Coronary artery (tissue), 2 donors: ENCODE measurements at regions not wholly inside any gene's neighbourhood (a gene's known extent, or its start where the extent isn't known, plus 50 kb on each side); places are given as distances from the start of the nearest gene placed in this dataset.

ENCODE experiments used
- DNase-seq: peaks from one replicate; pipeline ENCODE4 v3.0.0-alpha.2; 2017; ENCODE audit warnings: low spot score
- H3K27ac ChIP-seq, 2 donors: fragments of 200-600 bp; sonication (generic); one replicate each; pipeline ENCODE4 v1.5.1; 2016 to 2019
- H3K4me3 ChIP-seq: fragments of 200-600 bp; sonication (generic); 2 replicates; pipeline ENCODE4 v1.5.1; 2016; ENCODE audit warnings: mild to moderate bottlenecking, moderate library complexity
- TF ChIP-seq, protein P1 (sequence below): fragments of 200-600 bp; sonication (generic); IDR thresholded peaks from one replicate; pipeline ENCODE4 v1.5.1; 2019; ENCODE audit warnings: antibody characterized with exemption

DNA sequence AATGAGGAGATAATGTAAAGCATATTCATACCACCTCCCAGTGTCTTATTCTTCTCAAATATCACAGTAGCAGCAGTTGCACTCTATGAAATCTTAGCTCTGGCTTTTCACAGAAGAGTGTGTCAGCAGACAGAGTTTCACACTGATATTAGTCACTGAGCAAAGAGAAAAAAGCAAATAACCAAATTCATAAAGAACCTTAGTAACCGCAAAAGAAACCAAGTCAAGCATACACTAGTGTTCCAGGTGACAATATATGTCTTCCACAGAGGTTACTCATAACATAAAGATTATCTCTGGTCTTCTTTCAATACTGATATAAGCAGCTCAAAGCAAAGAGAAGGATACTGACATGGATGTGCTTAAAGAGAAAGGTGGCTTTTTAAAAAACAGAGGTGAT is 181.7 kb upstream of the EDNRA start:
- no peak for DNase-seq
- TF ChIP-seq, protein P1, sequence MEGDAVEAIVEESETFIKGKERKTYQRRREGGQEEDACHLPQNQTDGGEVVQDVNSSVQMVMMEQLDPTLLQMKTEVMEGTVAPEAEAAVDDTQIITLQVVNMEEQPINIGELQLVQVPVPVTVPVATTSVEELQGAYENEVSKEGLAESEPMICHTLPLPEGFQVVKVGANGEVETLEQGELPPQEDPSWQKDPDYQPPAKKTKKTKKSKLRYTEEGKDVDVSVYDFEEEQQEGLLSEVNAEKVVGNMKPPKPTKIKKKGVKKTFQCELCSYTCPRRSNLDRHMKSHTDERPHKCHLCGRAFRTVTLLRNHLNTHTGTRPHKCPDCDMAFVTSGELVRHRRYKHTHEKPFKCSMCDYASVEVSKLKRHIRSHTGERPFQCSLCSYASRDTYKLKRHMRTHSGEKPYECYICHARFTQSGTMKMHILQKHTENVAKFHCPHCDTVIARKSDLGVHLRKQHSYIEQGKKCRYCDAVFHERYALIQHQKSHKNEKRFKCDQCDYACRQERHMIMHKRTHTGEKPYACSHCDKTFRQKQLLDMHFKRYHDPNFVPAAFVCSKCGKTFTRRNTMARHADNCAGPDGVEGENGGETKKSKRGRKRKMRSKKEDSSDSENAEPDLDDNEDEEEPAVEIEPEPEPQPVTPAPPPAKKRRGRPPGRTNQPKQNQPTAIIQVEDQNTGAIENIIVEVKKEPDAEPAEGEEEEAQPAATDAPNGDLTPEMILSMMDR: no peak
- no peak overlapping the region for H3K4me3 ChIP-seq

GRCh38 chr4:147303174-147303872 is 177.6 kb upstream of the EDNRA start:
- Histone ChIP-seq H3K4me3 (no peak overlapping the region), H3K27ac (no peak overlapping the region)
- no peak for DNase-seq
- TF ChIP-seq, protein P1: no peak

More for the DNA sequence above, 181.7 kb upstream of the EDNRA start:
- no peak overlapping the region for H3K27ac ChIP-seq

DNA sequence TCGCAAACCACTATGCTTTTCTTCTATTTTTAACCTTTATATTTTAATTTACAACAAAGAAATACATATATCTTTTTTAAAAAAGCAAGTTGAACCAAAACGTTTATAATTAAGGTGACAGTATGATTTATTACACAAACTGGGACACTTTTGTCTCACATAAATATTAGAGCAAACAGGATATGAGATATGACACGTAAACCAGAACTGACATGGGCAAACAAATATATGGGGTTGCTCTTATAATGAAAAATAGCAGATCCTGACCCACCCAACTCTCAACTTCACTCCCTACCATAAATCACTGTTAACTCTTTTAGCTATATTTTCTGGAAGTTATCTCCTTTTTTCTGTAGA is 177.0 kb upstream of the EDNRA start:
- no peak overlapping the region for H3K27ac ChIP-seq
- no peak for DNase-seq
- H3K4me3 ChIP-seq: no peak overlapping the region
- TF ChIP-seq, protein P1: no peak

GRCh38 chr4:147307896-147308674 is 172.8 kb upstream of the EDNRA start:
- TF ChIP-seq, protein P1: no peak
- Histone ChIP-seq H3K4me3 (no peak overlapping the region), H3K27ac (no peak overlapping the region)
- DNase-seq: no peak

DNA sequence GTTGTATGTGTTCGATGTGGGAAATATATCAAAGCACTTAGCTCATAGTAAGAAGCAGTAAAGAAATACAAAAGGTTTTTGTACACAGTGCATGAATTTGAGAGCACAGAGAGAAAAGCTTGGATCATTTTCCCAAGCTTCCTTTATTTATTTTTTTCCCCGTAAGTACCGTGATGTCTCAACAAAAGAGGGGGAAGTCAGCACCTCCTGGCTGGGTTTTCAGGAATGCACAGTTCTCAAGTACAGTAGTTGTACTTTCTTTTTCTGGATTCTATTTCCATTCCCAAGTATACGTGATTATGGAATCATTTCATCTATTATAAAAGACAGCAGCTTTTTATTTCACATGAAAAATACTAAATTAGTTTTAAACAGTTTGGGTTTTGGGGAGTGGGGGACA is 171.5 kb upstream of the EDNRA start:
- DNase-seq: no peak
- H3K27ac ChIP-seq: no peak overlapping the region
- TF ChIP-seq, protein P1: no peak
- no peak overlapping the region for H3K4me3 ChIP-seq

DNA sequence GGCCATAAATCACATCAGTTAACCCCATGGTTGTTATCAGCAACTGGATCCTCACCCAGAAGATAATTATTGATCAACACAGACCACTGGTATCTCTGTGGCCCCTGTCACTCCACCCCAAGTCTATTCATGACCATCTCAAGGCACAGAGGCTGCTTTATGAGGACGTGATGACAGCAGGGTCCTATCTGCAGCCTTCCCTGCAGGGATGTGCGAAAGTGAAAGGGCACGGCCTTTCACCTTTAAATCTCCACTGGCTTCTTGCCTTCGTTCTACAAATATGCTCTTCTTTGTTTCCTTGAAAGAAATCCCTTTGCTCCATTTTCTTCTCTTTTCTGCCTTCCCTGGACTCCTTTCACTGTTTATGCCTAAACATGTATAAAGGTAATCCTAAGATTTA is 170.6 kb upstream of the EDNRA start:
- no peak for DNase-seq
- TF ChIP-seq, protein P1: no peak

GRCh38 chr4:147311956-147312355 is 168.9 kb upstream of the EDNRA start:
- no peak overlapping the region for H3K27ac ChIP-seq
- DNase-seq: no peak
- H3K4me3 ChIP-seq: no peak overlapping the region
- TF ChIP-seq, protein P1: no peak

More for the DNA sequence above, 170.6 kb upstream of the EDNRA start:
- H3K4me3 ChIP-seq: no peak overlapping the region
- no peak overlapping the region for H3K27ac ChIP-seq
